DND-41 (cell line): ENCODE measurements at regions not wholly inside any gene's neighbourhood (a gene's known extent, or its start where the extent isn't known, plus 50 kb on each side); places are given as distances from the start of the nearest gene placed in this dataset.

Source experiments
- EZH2 ChIP-seq: IDR thresholded peaks from 3 replicates; pipeline ENCODE4 v1.6.1; 2012; ENCODE audit warnings: borderline replicate concordance, low read depth, mild to moderate bottlenecking, moderate library complexity, low read length, inconsistent platforms; ENCODE audit not compliant: severe bottlenecking
- TF ChIP-seq, protein P1 (sequence below): IDR thresholded peaks from 2 replicates; pipeline ENCODE4 v1.5.1; 2012; ENCODE audit warnings: borderline replicate concordance, low read length, moderate library complexity, mild to moderate bottlenecking; ENCODE audit not compliant: poor library complexity, severe bottlenecking; ENCODE audit errors: extremely low read depth

DNA sequence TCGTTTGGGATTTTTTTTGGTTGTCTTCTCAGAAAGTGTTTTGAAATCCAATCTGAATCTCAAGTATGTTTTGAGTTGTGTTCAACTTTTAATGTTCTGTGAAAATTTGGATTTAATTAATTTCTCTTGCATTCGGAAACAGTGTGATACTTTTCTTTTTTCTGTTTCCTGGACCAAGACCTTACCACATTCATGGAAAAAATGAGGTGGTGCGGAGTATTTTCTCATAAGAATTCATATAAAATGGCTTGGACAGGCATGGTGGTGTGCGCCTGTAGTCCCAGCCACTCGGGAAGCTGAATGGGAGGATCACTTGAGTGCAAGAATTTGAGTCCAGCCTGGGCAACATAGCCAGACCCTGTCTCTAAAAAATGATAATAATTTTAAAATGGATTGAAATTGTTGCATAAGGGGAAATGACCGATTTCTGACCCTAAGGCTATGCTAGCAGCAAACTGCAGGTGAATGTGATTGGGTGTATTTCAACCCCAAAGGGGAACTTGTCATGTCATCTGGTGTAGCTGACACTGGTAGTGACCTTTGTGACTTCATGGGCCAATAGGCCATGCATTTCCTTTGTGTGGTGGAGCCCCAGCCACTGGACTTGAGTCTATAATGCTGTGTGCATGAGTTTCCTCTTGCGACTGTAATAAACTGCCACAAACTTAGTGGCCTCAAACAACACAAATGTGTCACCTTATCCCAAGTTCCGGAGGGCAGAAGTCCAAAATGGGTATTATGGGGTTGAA, 123.5 kb upstream of the RFLNA start:
- TF ChIP-seq, protein P1, sequence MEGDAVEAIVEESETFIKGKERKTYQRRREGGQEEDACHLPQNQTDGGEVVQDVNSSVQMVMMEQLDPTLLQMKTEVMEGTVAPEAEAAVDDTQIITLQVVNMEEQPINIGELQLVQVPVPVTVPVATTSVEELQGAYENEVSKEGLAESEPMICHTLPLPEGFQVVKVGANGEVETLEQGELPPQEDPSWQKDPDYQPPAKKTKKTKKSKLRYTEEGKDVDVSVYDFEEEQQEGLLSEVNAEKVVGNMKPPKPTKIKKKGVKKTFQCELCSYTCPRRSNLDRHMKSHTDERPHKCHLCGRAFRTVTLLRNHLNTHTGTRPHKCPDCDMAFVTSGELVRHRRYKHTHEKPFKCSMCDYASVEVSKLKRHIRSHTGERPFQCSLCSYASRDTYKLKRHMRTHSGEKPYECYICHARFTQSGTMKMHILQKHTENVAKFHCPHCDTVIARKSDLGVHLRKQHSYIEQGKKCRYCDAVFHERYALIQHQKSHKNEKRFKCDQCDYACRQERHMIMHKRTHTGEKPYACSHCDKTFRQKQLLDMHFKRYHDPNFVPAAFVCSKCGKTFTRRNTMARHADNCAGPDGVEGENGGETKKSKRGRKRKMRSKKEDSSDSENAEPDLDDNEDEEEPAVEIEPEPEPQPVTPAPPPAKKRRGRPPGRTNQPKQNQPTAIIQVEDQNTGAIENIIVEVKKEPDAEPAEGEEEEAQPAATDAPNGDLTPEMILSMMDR = no peak
- TF ChIP-seq EZH2 = no peak
